Fibroblast of mammary gland (primary cell): ENCODE measurements at regions not wholly inside any gene's neighbourhood (a gene's known extent, or its start where the extent isn't known, plus 50 kb on each side); places are given as distances from the start of the nearest gene placed in this dataset.

Experiments
- DNase-seq: peaks from one replicate; pipeline ENCODE4 v3.0.0-alpha.2; 2010; ENCODE audit warnings: low read depth
- H3K4me3 ChIP-seq: 2 replicates; pipeline ENCODE4 v1.5.1; 2011; ENCODE audit warnings: low read depth, mild to moderate bottlenecking, low read length, moderate library complexity; ENCODE audit not compliant: control insufficient read depth
- CTCF ChIP-seq: conservative IDR thresholded peaks from 2 replicates; pipeline ENCODE4 v1.5.1; 2011; ENCODE audit warnings: low read depth, low read length, inconsistent platforms; ENCODE audit not compliant: control insufficient read depth, insufficient read depth

DNA sequence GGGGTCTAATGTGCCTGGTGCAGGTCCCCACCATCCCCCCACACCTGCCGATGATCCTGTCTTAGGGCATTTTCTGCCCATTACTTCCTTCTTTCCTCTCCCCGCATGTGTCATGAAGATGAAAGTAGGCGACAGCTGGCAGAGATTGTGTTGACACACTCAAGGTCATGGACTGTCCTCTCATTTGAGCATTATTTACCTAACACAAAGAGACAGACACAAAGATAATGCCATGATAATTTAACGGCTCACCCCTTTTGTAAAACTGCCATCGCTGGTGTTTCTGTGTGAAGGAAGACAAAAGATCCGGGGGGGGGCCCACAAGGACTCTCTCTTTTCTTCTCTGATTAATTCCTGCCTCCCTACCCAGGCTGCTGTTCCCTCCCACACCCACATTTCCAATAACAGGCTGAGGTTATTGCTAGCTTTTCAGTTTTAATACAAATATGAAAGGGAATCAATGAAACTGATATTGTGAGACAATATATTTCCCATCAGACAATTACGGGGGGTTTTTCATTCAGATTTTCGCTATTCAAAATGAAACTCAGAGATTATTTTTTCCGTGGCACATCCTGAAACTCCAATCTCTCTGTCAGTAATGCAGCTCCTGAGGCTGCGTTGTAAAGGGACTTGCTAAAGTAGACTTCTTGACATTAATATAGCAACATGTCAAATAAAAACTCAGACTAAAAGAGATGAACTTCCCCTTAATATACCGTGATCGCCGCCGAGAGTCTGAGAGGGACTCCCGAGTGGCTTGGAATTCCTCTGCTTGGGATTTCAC lies 561.1 kb downstream of the NPHP4 start:
- H3K4me3 ChIP-seq: no peak overlapping the region
- TF ChIP-seq CTCF: no peak
- DNase-seq: no peak

- H3K4me3 ChIP-seq: no peak overlapping the region
- DNase-seq: no peak
- TF ChIP-seq CTCF: no peak
Observed at GRCh38 chr1:5430136-5430535, 562.1 kb downstream of the NPHP4 start.

GRCh38 chr1:5428351-5428750 lies 563.9 kb downstream of the NPHP4 start:
- no peak for TF ChIP-seq CTCF
- no peak overlapping the region for H3K4me3 ChIP-seq
- no peak for DNase-seq

GRCh38 chr1:5427026-5427613 lies 565.1 kb downstream of the NPHP4 start:
- no peak for DNase-seq
- H3K4me3 ChIP-seq: no peak overlapping the region
- no peak for TF ChIP-seq CTCF

DNA sequence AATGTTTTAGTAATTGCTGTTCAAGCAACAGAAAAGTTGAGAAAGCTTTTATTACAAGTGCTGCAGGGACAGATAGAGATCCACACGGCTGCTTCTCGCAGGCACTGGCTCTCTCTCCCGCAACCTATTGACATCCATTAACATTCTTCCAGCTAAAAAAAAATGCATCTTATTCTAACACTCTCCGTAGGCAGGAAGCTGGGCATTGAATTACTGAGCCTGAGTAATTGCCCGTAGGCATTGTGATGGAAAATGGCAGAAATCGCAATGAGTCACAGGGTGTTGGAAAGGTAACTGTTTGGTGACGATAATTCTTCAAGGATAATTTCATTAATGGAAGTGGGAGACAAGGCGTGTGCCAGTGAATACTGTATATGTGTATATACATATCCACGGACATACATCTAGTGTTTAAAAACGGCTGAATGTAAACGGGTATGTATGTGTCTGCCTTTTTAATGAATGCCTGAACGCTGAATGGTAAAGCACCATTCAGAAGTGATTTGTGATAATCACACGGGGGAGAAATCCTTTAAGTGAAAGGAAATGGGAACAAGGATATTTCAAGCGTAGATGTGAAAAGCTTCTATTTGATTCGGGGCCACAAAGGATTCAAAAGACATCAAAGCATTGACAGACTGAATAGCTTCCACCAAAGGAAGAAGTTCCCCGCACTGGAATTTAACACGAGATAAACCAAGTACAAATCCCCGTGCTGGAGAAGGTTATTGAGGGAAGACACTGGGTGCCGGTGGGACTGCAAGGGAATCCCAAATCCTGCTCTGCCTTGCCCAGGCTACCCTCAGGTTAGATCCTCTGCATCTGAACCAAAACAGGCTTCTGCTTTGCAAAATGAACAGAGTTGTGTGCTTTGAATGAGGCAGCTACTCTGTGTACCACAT lies 567.2 kb downstream of the NPHP4 start:
- no peak overlapping the region for H3K4me3 ChIP-seq
- DNase-seq: no peak
- TF ChIP-seq CTCF: no peak

- no peak for TF ChIP-seq CTCF
- no peak for DNase-seq
- no peak overlapping the region for H3K4me3 ChIP-seq
Observed at GRCh38 chr1:5423109-5423508, 569.1 kb downstream of the NPHP4 start.
